Neural cell (in vitro differentiated cells): ENCODE measurements at regions not wholly inside any gene's neighbourhood (a gene's known extent, or its start where the extent isn't known, plus 50 kb on each side); places are given as distances from the start of the nearest gene placed in this dataset.

ENCODE experiments used
- H2AFZ ChIP-seq: fragments of 200-600, 300-800 bp; sonication (generic), shearing (Covaris generic); 2 replicates; pipeline ENCODE4 v1.6.0; 2014; ENCODE audit warnings: low read depth, mild to moderate bottlenecking, antibody characterized with exemption, low read length, moderate library complexity
- H3F3A ChIP-seq: fragments of 200-600 bp; shearing (Covaris generic); 2 replicates; pipeline ENCODE4 v1.6.1; 2016; ENCODE audit warnings: mild to moderate bottlenecking, moderate library complexity, mixed read lengths, antibody characterized with exemption, low read length; ENCODE audit not compliant: insufficient read depth, poor library complexity, severe bottlenecking
- H3K27ac ChIP-seq: fragments of 200-600, 300-800 bp; sonication (generic), shearing (Covaris generic); 2 replicates; pipeline ENCODE4 v1.5.1; 2014; ENCODE audit warnings: mild to moderate bottlenecking, low read length, moderate library complexity
- H3K27me3 ChIP-seq: fragments of 300-800, 200-600 bp; sonication (generic), shearing (Covaris generic); 2 replicates; pipeline ENCODE4 v1.6.0; 2014; ENCODE audit warnings: mild to moderate bottlenecking, low read depth, low read length, moderate library complexity; ENCODE audit not compliant: insufficient read depth
- H3K36me3 ChIP-seq: fragments of 300-800, 200-600 bp; sonication (generic), shearing (Covaris generic); 2 replicates; pipeline ENCODE4 v1.5.1; 2014; ENCODE audit warnings: mild to moderate bottlenecking, antibody characterized with exemption, low read length, moderate library complexity; ENCODE audit not compliant: insufficient read depth
- H3K4me2 ChIP-seq: fragments of 300-800, 200-600 bp; sonication (generic), shearing (Covaris generic); 2 replicates; pipeline ENCODE4 v1.6.0; 2014; ENCODE audit warnings: mild to moderate bottlenecking, low read length
- H3K4me3 ChIP-seq: fragments of 300-800, 200-600 bp; sonication (generic), shearing (Covaris generic); 2 replicates; pipeline ENCODE4 v1.5.1; 2014; ENCODE audit warnings: mild to moderate bottlenecking, low read length, moderate library complexity
- H3K79me2 ChIP-seq: fragments of 200-600 bp; shearing (Covaris generic); replicated peaks from 2 replicates; pipeline ENCODE4 v1.6.0; 2014; ENCODE audit warnings: mild to moderate bottlenecking, low read length, moderate library complexity; ENCODE audit not compliant: insufficient read depth
- H3K9ac ChIP-seq: fragments of 300-800, 200-600 bp; sonication (generic), shearing (Covaris generic); 2 replicates; pipeline ENCODE4 v1.6.1; 2016; ENCODE audit warnings: mild to moderate bottlenecking, low read length, mixed read lengths
- H3K9me2 ChIP-seq: fragments of 200-600 bp; shearing (Covaris generic); 2 replicates; pipeline ENCODE4 v1.6.1; 2016; ENCODE audit warnings: mild to moderate bottlenecking, low read length, mixed read lengths; ENCODE audit not compliant: insufficient read depth
- H3K9me3 ChIP-seq: fragments of 200-600, 300-800 bp; sonication (generic), shearing (Covaris generic); 2 replicates; pipeline ENCODE4 v1.6.1; 2016; ENCODE audit warnings: mild to moderate bottlenecking, mixed run types, low read length, moderate library complexity, mixed read lengths
- H4K20me1 ChIP-seq: fragments of 200-600 bp; shearing (Covaris generic); 2 replicates; pipeline ENCODE4 v1.6.1; 2016; ENCODE audit warnings: mild to moderate bottlenecking, mixed run types; ENCODE audit not compliant: insufficient read depth
- EP300 ChIP-seq: fragments of 450-650 bp; conservative IDR thresholded peaks from 2 replicates; pipeline ENCODE4 v1.6.1; 2014; ENCODE audit warnings: antibody characterized with exemption, mild to moderate bottlenecking, moderate library complexity; ENCODE audit not compliant: poor library complexity, severe bottlenecking
- EZH2 ChIP-seq: fragments of 200-600, 300-800 bp; shearing (Covaris generic), sonication (generic); IDR thresholded peaks from 2 replicates; pipeline ENCODE4 v1.6.1; 2014; ENCODE audit warnings: antibody characterized with exemption, low read length, borderline replicate concordance, mild to moderate bottlenecking; ENCODE audit not compliant: insufficient read depth, poor library complexity, severe bottlenecking
- MXI1 ChIP-seq: fragments of 450-650 bp; conservative IDR thresholded peaks from 2 replicates; pipeline ENCODE4 v1.6.1; 2014; ENCODE audit warnings: antibody characterized with exemption, mild to moderate bottlenecking; ENCODE audit not compliant: poor library complexity, severe bottlenecking
- POLR2AphosphoS5 ChIP-seq: IDR thresholded peaks from 2 replicates; pipeline ENCODE4 v1.6.1; 2012
- RAD21 ChIP-seq: fragments of 450-650 bp; conservative IDR thresholded peaks from 2 replicates; pipeline ENCODE4 v1.6.1; 2014; ENCODE audit warnings: antibody characterized with exemption, mild to moderate bottlenecking, moderate library complexity
- SMC3 ChIP-seq: fragments of 450-650 bp; conservative IDR thresholded peaks from 2 replicates; pipeline ENCODE4 v1.6.1; 2014; ENCODE audit warnings: antibody characterized with exemption, mild to moderate bottlenecking, moderate library complexity; ENCODE audit not compliant: poor library complexity
- TAF1 ChIP-seq: IDR thresholded peaks from 2 replicates; pipeline ENCODE4 v1.6.1; 2012; ENCODE audit warnings: low read depth
- TF ChIP-seq, protein P1 (sequence below): fragments of 450-650 bp; IDR thresholded peaks from 2 replicates; pipeline ENCODE4 v1.5.1; 2014; ENCODE audit warnings: antibody characterized with exemption, mild to moderate bottlenecking, moderate library complexity; ENCODE audit not compliant: poor library complexity, severe bottlenecking
- TF ChIP-seq, protein P2 (sequence below): IDR thresholded peaks from 2 replicates; pipeline ENCODE4 v1.6.1; 2012; ENCODE audit warnings: borderline replicate concordance

DNA sequence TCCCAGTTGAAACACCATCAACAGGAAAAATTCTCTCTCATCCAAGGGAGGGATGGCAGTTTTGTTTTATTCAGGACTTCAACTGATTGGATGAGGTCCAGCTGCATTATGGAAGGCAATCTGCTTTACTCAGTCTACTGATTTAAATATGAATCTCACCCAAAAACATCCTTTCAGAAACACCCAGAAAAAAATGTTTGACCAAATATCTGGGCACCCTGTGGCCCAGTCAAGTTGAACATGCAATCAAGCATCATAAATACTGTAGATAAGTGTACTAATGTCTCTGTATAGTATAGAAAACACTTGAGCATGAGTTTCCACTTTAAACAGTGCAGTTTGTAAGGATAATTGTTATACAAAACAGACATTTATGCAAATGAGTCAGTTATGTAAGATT is 753.2 kb downstream of the ARAP2 start:
- Histone ChIP-seq H2AFZ (no peak overlapping the region), H3K27ac (no peak overlapping the region), H3K9ac (no peak overlapping the region), H3K79me2 (no peaks in the 10 kb centered on the region), H3F3A (no peaks in the 10 kb centered on the region), H3K4me2 (no peak overlapping the region), H4K20me1 (no peaks in the 10 kb centered on the region), H3K9me2 (no peaks in the 10 kb centered on the region), H3K27me3 (no peaks in the 10 kb centered on the region), H3K4me3 (no peak overlapping the region), H3K36me3 (no peaks in the 10 kb centered on the region), H3K9me3 (no peaks in the 10 kb centered on the region)
- TF ChIP-seq SMC3 (no peak), MXI1 (no peak), POLR2AphosphoS5 (no peak), TAF1 (no peak), EP300 (no peak), EZH2 (no peak), RAD21 (no peak)
- TF ChIP-seq, protein P1, sequence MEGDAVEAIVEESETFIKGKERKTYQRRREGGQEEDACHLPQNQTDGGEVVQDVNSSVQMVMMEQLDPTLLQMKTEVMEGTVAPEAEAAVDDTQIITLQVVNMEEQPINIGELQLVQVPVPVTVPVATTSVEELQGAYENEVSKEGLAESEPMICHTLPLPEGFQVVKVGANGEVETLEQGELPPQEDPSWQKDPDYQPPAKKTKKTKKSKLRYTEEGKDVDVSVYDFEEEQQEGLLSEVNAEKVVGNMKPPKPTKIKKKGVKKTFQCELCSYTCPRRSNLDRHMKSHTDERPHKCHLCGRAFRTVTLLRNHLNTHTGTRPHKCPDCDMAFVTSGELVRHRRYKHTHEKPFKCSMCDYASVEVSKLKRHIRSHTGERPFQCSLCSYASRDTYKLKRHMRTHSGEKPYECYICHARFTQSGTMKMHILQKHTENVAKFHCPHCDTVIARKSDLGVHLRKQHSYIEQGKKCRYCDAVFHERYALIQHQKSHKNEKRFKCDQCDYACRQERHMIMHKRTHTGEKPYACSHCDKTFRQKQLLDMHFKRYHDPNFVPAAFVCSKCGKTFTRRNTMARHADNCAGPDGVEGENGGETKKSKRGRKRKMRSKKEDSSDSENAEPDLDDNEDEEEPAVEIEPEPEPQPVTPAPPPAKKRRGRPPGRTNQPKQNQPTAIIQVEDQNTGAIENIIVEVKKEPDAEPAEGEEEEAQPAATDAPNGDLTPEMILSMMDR: no peak
- TF ChIP-seq, protein P2, sequence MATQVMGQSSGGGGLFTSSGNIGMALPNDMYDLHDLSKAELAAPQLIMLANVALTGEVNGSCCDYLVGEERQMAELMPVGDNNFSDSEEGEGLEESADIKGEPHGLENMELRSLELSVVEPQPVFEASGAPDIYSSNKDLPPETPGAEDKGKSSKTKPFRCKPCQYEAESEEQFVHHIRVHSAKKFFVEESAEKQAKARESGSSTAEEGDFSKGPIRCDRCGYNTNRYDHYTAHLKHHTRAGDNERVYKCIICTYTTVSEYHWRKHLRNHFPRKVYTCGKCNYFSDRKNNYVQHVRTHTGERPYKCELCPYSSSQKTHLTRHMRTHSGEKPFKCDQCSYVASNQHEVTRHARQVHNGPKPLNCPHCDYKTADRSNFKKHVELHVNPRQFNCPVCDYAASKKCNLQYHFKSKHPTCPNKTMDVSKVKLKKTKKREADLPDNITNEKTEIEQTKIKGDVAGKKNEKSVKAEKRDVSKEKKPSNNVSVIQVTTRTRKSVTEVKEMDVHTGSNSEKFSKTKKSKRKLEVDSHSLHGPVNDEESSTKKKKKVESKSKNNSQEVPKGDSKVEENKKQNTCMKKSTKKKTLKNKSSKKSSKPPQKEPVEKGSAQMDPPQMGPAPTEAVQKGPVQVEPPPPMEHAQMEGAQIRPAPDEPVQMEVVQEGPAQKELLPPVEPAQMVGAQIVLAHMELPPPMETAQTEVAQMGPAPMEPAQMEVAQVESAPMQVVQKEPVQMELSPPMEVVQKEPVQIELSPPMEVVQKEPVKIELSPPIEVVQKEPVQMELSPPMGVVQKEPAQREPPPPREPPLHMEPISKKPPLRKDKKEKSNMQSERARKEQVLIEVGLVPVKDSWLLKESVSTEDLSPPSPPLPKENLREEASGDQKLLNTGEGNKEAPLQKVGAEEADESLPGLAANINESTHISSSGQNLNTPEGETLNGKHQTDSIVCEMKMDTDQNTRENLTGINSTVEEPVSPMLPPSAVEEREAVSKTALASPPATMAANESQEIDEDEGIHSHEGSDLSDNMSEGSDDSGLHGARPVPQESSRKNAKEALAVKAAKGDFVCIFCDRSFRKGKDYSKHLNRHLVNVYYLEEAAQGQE: no peak

- Histone ChIP-seq H3K27ac (no peak overlapping the region), H3K36me3 (no peaks in the 10 kb centered on the region), H3K27me3 (no peaks in the 10 kb centered on the region), H4K20me1 (no peaks in the 10 kb centered on the region), H2AFZ (no peak overlapping the region), H3K9me2 (no peaks in the 10 kb centered on the region), H3K4me3 (no peak overlapping the region), H3F3A (no peaks in the 10 kb centered on the region), H3K9me3 (no peaks in the 10 kb centered on the region), H3K4me2 (no peak overlapping the region), H3K9ac (no peak overlapping the region), H3K79me2 (no peaks in the 10 kb centered on the region)
- TF ChIP-seq EZH2 (no peak), MXI1 (no peak), SMC3 (no peak), EP300 (no peak), TAF1 (no peak), RAD21 (no peak), POLR2AphosphoS5 (no peak)
- TF ChIP-seq, protein P2: no peak
- TF ChIP-seq, protein P1: no peak
Measured at GRCh38 chr4:35493977-35494376, 750.3 kb downstream of the ARAP2 start.
